GM23338 (cell line): ENCODE measurements at regions not wholly inside any gene's neighbourhood (a gene's known extent, or its start where the extent isn't known, plus 50 kb on each side); places are given as distances from the start of the nearest gene placed in this dataset.

Experiments used
- CREB1 ChIP-seq: fragments of 250-450 bp; sonication (Bioruptor Pico); IDR thresholded peaks from 2 replicates; pipeline ENCODE4 v1.5.0; 2020; ENCODE audit warnings: low read depth, mild to moderate bottlenecking, moderate library complexity
- CTCF ChIP-seq, 2 experiments: fragments of 200-600 bp in 1 of 2; sonication (generic) in 1 of 2; conservative IDR thresholded peaks; 2 replicates each; pipeline versions ENCODE4 v1.5.1 to v1.6.1; 2016 to 2017; ENCODE audit warnings: antibody characterized with exemption in 2 of 2, low read depth in 2 of 2, mild to moderate bottlenecking in 2 of 2, moderate library complexity in 1 of 2
- ETS1 ChIP-seq: IDR thresholded peaks from 2 replicates; pipeline ENCODE4 v1.6.1; 2016; ENCODE audit warnings: antibody characterized with exemption
- EZH2 ChIP-seq: fragments of 200-600 bp; sonication (generic); IDR thresholded peaks from one replicate; pipeline ENCODE4 v1.8.0; 2017; ENCODE audit warnings: antibody characterized with exemption, mild to moderate bottlenecking, low read depth; ENCODE audit not compliant: unreplicated experiment
- EZH2phosphoT487 ChIP-seq: fragments of 200-600 bp; sonication (generic); IDR thresholded peaks from one replicate; pipeline ENCODE4 v1.8.1; 2018; ENCODE audit warnings: antibody characterized with exemption; ENCODE audit not compliant: unreplicated experiment
- JUNB ChIP-seq: IDR thresholded peaks from one replicate; pipeline ENCODE4 v1.6.1; 2016; ENCODE audit warnings: antibody characterized with exemption; ENCODE audit not compliant: unreplicated experiment
- POLR2AphosphoS5 ChIP-seq: IDR thresholded peaks from 2 replicates; pipeline ENCODE4 v1.6.1; 2016; ENCODE audit warnings: antibody characterized with exemption, low read depth
- REST ChIP-seq: IDR thresholded peaks from one replicate; pipeline ENCODE4 v1.6.1; 2018; ENCODE audit warnings: antibody characterized with exemption; ENCODE audit not compliant: unreplicated experiment
- STAT1 ChIP-seq: IDR thresholded peaks from one replicate; pipeline ENCODE4 v1.6.1; 2016; ENCODE audit warnings: antibody characterized with exemption; ENCODE audit not compliant: unreplicated experiment
- ZNF114 ChIP-seq: fragments of 250-450 bp; sonication (Bioruptor Pico); IDR thresholded peaks from 2 replicates; pipeline ENCODE4 v1.5.0; 2020; ENCODE audit warnings: mild to moderate bottlenecking, moderate library complexity
- ZNF331 ChIP-seq: fragments of 250-450 bp; sonication (Bioruptor Pico); IDR thresholded peaks from 2 replicates; pipeline ENCODE4 v1.5.0; 2020; ENCODE audit warnings: low read depth, mild to moderate bottlenecking, moderate library complexity
- ZNF462 ChIP-seq: fragments of 250-450 bp; sonication (Bioruptor Pico); IDR thresholded peaks from 2 replicates; pipeline ENCODE4 v1.5.0; 2020; ENCODE audit warnings: mild to moderate bottlenecking, moderate library complexity

- no peak for TF ChIP-seq CTCF (conservative IDR thresholded peaks at IDR 0.05; ENCODE audit: low read depth in 2 of 2)
- no peak for TF ChIP-seq POLR2AphosphoS5
- no peak for TF ChIP-seq REST
- TF ChIP-seq EZH2: no peak
- TF ChIP-seq ZNF114 (CRISPR knock-in tag): no peak
- no peak for TF ChIP-seq CREB1 (CRISPR knock-in tag)
- no peak for TF ChIP-seq EZH2phosphoT487
- no peak for TF ChIP-seq JUNB
- TF ChIP-seq ETS1: no peak
- TF ChIP-seq STAT1: no peak
- TF ChIP-seq ZNF462: no peak
- no peak for TF ChIP-seq ZNF331 (CRISPR knock-in tag)
Measured at GRCh38 chr3:107956991-107957900, 133.6 kb downstream of the CD47 start.
